C4-2B (cell line): ENCODE measurements at regions not wholly inside any gene's neighbourhood (a gene's known extent, or its start where the extent isn't known, plus 50 kb on each side); places are given as distances from the start of the nearest gene placed in this dataset.

Source experiments
- CTCF ChIP-seq: fragments of 450-650 bp; conservative IDR thresholded peaks from 2 replicates; pipeline ENCODE4 v1.5.1; 2017; ENCODE audit warnings: mild to moderate bottlenecking
- ZFX ChIP-seq: fragments of 450-650 bp; IDR thresholded peaks from 2 replicates; pipeline ENCODE4 v1.6.1; 2017

- TF ChIP-seq CTCF (no peak), ZFX (no peak)
These were observed 146.6 kb upstream of the DGKB start for GRCh38 chr7:15049157-15049556.
